ENCODE measurements at regions not wholly inside any gene's neighbourhood (a gene's known extent, or its start where the extent isn't known, plus 50 kb on each side); places are given as distances from the start of the nearest gene placed in this dataset.

GRCh38 chr11:44493930-44494329, 71.5 kb upstream of the CD82 start:
- no peak overlapping the region for H3K4me3 ChIP-seq (ENCODE audit: low read depth, low read length)
- TF ChIP-seq CTCF (IDR thresholded peaks at IDR 0.05; ENCODE audit: borderline replicate concordance, insufficient read depth, low read depth, low read length) = no peak

- TF ChIP-seq CTCF (IDR thresholded peaks at IDR 0.05; ENCODE audit: borderline replicate concordance, insufficient read depth, low read depth, low read length) = no peak
- H3K4me3 ChIP-seq (ENCODE audit: low read depth, low read length) = no peak overlapping the region
These were observed 70.7 kb upstream of the CD82 start for GRCh38 chr11:44494785-44495184.

- H3K4me3 ChIP-seq (ENCODE audit: low read depth, low read length) = no peak overlapping the region
- TF ChIP-seq CTCF (IDR thresholded peaks at IDR 0.05; ENCODE audit: borderline replicate concordance, insufficient read depth, low read depth, low read length) = no peak
These were observed 69.1 kb upstream of the CD82 start for GRCh38 chr11:44496391-44496790.

GRCh38 chr11:44498089-44498871, 67.2 kb upstream of the CD82 start:
- H3K4me3 ChIP-seq (ENCODE audit: low read depth, low read length) = no peak overlapping the region
- no peak for TF ChIP-seq CTCF (IDR thresholded peaks at IDR 0.05; ENCODE audit: borderline replicate concordance, insufficient read depth, low read depth, low read length)

GRCh38 chr11:44502506-44502905, 63.0 kb upstream of the CD82 start:
- no peak for TF ChIP-seq CTCF (IDR thresholded peaks at IDR 0.05; ENCODE audit: borderline replicate concordance, insufficient read depth, low read depth, low read length)
- no peak overlapping the region for H3K4me3 ChIP-seq (ENCODE audit: low read depth, low read length)

GRCh38 chr11:44505581-44506054, 59.8 kb upstream of the CD82 start:
- no peak overlapping the region for H3K4me3 ChIP-seq (ENCODE audit: low read depth, low read length)
- TF ChIP-seq CTCF (IDR thresholded peaks at IDR 0.05; ENCODE audit: borderline replicate concordance, insufficient read depth, low read depth, low read length) = no peak

- no peak for TF ChIP-seq CTCF (IDR thresholded peaks at IDR 0.05; ENCODE audit: borderline replicate concordance, insufficient read depth, low read depth, low read length)
- H3K4me3 ChIP-seq (ENCODE audit: low read depth, low read length) = no peak overlapping the region
These were observed 59.0 kb upstream of the CD82 start for GRCh38 chr11:44506375-44507016.
